ENCODE measurements at regions not wholly inside any gene's neighbourhood (a gene's known extent, or its start where the extent isn't known, plus 50 kb on each side); places are given as distances from the start of the nearest gene placed in this dataset.

DNA sequence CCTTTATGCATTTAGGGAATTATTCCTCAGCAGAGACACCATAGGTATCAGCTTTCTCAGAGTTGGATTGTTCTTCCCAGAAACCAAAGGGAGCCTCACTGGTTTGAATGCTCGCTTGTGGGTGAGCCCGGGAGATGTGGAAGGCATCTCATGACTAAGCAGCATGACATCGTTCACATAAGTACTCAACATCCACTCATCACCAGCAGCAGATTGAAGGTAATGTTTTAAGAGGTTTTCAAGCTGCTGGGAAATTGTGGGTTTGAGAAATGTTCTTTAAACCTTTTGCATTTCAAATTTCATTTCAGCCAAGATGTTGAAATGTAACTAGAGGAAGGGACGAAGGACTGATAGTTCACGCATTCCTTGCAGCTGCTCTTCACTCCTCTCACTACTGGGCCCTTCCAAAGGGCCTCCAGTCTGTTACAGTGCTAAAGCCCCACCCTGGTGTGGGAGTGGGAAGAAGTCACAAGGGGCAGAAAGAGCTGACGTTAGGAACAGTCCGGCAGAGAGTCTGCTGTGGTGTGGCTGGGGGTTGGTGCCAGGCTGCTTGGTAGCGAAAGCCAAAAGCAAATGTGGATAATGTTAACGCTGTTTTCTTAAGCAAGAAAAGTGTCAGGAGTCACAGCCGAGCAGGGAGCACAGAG is 324.5 kb upstream of the EPHA4 start:
- H3K27me3 ChIP-seq (ENCODE audit: control insufficient read depth in 2 of 2, insufficient read depth in 2 of 2, low read length in 2 of 2): no peaks in the 10 kb centered on the region
- intact Hi-C loops (cut with micrococcal nuclease) (no loop called here), in situ Hi-C loops (cut with MboI) (no loop called here)
- no peaks in the 10 kb centered on the region for H4K20me1 ChIP-seq (replicated peaks; ENCODE audit: control insufficient read depth, insufficient read depth, low read length)
- H3K9me1 ChIP-seq (ENCODE audit: control insufficient read depth, insufficient read depth, low read length): no peaks in the 10 kb centered on the region
- POLR2A ChIA-PET: no interaction called here
- no peak for ATAC-seq
- H3K79me2 ChIP-seq (ENCODE audit: control insufficient read depth, insufficient read depth, low read length): no peaks in the 10 kb centered on the region
- no peak overlapping the region for H3K27ac ChIP-seq (ENCODE audit: extremely low read depth, low read depth, low read length)
- H3K36me3 ChIP-seq (ENCODE audit: control insufficient read depth, insufficient read depth, low read length): no peaks in the 10 kb centered on the region
- H3K9ac ChIP-seq (ENCODE audit: insufficient read depth in 1 of 2, low read depth in 2 of 2, low read length in 2 of 2): no peak overlapping the region
- H3K9me3 ChIP-seq (replicated peaks; ENCODE audit: control insufficient read depth, insufficient read depth, low read depth, low read length): no peaks in the 10 kb centered on the region
- H3K4me2 ChIP-seq (ENCODE audit: insufficient read depth, low read length): no peak overlapping the region
- no peak for FAIRE-seq
- H2AFZ ChIP-seq (ENCODE audit: low read depth, low read length): no peak overlapping the region
- H3K4me1 ChIP-seq (replicated peaks in 1 of 2; ENCODE audit: control insufficient read depth in 2 of 2, insufficient read depth in 2 of 2, low read length in 2 of 2): no peaks in the 10 kb centered on the region
- WGBS (ENCODE audit: insufficient coverage, low coverage, missing lambda C conversion rate): 0% methylated on average over 7 of the region's 10 CpGs
- no TSS peak for BruUV-seq (replicated peaks)
- DNase-seq (ENCODE audit: extremely low read depth in 1 of 4, low spot score in 3 of 4): no peak
- H3K4me3 ChIP-seq: no peak overlapping the region
- CTCF ChIA-PET (ENCODE audit: low intra/inter-chr PET ratio): no interaction called here
- TF ChIP-seq BHLHE40 (IDR thresholded peaks at IDR 0.05; ENCODE audit: low read length): no peak
- TF ChIP-seq SLC30A9 (CRISPR knock-in tag; IDR thresholded peaks at IDR 0.05): no peak
- TF ChIP-seq, protein P1, sequence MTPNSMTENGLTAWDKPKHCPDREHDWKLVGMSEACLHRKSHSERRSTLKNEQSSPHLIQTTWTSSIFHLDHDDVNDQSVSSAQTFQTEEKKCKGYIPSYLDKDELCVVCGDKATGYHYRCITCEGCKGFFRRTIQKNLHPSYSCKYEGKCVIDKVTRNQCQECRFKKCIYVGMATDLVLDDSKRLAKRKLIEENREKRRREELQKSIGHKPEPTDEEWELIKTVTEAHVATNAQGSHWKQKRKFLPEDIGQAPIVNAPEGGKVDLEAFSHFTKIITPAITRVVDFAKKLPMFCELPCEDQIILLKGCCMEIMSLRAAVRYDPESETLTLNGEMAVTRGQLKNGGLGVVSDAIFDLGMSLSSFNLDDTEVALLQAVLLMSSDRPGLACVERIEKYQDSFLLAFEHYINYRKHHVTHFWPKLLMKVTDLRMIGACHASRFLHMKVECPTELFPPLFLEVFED (CRISPR knock-in tag; conservative IDR thresholded peaks at IDR 0.05): no peak
- no peak for TF ChIP-seq CEBPG (CRISPR knock-in tag; IDR thresholded peaks at IDR 0.05)
- TF ChIP-seq CEBPG (tag; conservative IDR thresholded peaks at IDR 0.05 in 1 of 2, IDR thresholded peaks at IDR 0.05 in 1 of 2): no peak
- no peak for TF ChIP-seq BRD4 (IDR thresholded peaks at IDR 0.05)
- TF ChIP-seq NR1H2 (CRISPR knock-in tag; IDR thresholded peaks at IDR 0.05): no peak
- TF ChIP-seq MED1 (CRISPR knock-in tag; IDR thresholded peaks at IDR 0.05; ENCODE audit: borderline replicate concordance): no peak
- TF ChIP-seq, protein P2, sequence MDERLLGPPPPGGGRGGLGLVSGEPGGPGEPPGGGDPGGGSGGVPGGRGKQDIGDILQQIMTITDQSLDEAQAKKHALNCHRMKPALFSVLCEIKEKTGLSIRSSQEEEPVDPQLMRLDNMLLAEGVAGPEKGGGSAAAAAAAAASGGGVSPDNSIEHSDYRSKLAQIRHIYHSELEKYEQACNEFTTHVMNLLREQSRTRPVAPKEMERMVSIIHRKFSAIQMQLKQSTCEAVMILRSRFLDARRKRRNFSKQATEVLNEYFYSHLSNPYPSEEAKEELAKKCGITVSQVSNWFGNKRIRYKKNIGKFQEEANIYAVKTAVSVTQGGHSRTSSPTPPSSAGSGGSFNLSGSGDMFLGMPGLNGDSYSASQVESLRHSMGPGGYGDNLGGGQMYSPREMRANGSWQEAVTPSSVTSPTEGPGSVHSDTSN (CRISPR knock-in tag; IDR thresholded peaks at IDR 0.05; ENCODE audit: low read depth): no peak
- TF ChIP-seq, protein P2 (tag; conservative IDR thresholded peaks at IDR 0.05; ENCODE audit: low read depth): no peak
- TF ChIP-seq, protein P3, sequence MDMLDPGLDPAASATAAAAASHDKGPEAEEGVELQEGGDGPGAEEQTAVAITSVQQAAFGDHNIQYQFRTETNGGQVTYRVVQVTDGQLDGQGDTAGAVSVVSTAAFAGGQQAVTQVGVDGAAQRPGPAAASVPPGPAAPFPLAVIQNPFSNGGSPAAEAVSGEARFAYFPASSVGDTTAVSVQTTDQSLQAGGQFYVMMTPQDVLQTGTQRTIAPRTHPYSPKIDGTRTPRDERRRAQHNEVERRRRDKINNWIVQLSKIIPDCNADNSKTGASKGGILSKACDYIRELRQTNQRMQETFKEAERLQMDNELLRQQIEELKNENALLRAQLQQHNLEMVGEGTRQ (CRISPR knock-in tag; IDR thresholded peaks at IDR 0.05): no peak
- TF ChIP-seq MTA2 (IDR thresholded peaks at IDR 0.05; ENCODE audit: low read depth): no peak
- TF ChIP-seq CBX3 (IDR thresholded peaks at IDR 0.05; ENCODE audit: borderline replicate concordance in 1 of 2, low read length in 2 of 2): no peak
- TF ChIP-seq BRF1 (IDR thresholded peaks at IDR 0.05; ENCODE audit: borderline replicate concordance, extremely low read depth, insufficient read length): no peak
- no peak for TF ChIP-seq NCOA2 (IDR thresholded peaks at IDR 0.05; ENCODE audit: partially characterized antibody in 2 of 2)
- TF ChIP-seq, protein P4, sequence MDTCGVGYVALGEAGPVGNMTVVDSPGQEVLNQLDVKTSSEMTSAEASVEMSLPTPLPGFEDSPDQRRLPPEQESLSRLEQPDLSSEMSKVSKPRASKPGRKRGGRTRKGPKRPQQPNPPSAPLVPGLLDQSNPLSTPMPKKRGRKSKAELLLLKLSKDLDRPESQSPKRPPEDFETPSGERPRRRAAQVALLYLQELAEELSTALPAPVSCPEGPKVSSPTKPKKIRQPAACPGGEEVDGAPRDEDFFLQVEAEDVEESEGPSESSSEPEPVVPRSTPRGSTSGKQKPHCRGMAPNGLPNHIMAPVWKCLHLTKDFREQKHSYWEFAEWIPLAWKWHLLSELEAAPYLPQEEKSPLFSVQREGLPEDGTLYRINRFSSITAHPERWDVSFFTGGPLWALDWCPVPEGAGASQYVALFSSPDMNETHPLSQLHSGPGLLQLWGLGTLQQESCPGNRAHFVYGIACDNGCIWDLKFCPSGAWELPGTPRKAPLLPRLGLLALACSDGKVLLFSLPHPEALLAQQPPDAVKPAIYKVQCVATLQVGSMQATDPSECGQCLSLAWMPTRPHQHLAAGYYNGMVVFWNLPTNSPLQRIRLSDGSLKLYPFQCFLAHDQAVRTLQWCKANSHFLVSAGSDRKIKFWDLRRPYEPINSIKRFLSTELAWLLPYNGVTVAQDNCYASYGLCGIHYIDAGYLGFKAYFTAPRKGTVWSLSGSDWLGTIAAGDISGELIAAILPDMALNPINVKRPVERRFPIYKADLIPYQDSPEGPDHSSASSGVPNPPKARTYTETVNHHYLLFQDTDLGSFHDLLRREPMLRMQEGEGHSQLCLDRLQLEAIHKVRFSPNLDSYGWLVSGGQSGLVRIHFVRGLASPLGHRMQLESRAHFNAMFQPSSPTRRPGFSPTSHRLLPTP (IDR thresholded peaks at IDR 0.05; ENCODE audit: borderline replicate concordance, extremely low read depth, insufficient read length): no peak

Data from K562 (cell line).